Stimulated activated CD4-positive, alpha-beta T cell treated with anti-CD3 and anti-CD28 coated beads, Interleukin-2, amount 100 ng/mL, for 24 hours (primary cell): ENCODE measurements at regions not wholly inside any gene's neighbourhood (a gene's known extent, or its start where the extent isn't known, plus 50 kb on each side); places are given as distances from the start of the nearest gene placed in this dataset.
"Not testable (repeated sequence)": the region's sequence is repeated elsewhere in the genome, so short reads cannot be mapped to it uniquely, and the experiment has no call there.

Experiments used
- DNase-seq, 2 donors: peaks; one replicate each; pipeline ENCODE4 v3.0.0-alpha.2; 2020

- no peak for DNase-seq
Observed at GRCh38 chr9:93809204-93809940, 145.8 kb downstream of the BARX1 start.

DNA sequence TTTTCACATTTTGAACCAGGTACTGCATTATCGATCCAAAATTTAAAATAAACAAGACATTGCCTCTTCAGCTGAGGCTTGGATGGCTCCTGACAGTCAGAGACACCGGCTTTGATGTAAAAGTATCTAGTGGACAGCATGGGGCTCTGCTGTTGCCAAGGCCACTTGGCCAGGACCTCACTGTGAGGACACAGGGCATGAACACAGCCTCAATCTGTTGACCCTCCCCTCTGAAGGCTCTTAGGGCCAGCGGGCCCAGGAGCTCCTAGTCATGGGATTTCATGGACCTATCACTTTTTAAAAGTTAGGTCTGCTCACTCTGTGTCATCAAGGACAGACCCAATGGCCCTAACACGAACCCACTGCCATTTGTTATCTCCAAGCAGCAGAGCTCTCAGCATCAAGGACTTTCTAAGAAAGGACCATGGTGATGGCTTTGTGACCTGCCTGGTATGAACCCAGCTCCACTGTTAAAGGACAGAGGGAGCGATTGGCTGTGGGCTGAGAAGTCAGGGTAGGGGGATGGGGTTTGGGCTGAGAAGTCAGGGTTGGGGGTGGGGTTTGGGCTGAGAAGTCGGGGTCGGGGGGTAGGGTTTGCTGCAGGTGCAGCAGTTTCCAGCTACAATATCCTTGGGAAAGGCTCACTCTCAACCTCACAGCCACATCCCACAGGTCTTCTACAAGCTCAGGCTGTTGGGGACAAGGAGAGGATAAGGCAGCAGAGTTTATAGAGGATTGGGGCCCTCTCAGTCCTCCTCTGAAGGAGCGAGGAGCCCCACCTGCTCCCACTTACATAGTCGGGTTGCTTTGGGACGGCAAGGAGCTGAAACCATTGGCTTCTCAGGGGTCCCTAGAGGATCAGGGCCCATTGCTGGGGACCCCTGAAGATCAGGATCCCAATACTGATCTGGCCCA, 146.8 kb downstream of the BARX1 start:
- DNase-seq = no peak

DNA sequence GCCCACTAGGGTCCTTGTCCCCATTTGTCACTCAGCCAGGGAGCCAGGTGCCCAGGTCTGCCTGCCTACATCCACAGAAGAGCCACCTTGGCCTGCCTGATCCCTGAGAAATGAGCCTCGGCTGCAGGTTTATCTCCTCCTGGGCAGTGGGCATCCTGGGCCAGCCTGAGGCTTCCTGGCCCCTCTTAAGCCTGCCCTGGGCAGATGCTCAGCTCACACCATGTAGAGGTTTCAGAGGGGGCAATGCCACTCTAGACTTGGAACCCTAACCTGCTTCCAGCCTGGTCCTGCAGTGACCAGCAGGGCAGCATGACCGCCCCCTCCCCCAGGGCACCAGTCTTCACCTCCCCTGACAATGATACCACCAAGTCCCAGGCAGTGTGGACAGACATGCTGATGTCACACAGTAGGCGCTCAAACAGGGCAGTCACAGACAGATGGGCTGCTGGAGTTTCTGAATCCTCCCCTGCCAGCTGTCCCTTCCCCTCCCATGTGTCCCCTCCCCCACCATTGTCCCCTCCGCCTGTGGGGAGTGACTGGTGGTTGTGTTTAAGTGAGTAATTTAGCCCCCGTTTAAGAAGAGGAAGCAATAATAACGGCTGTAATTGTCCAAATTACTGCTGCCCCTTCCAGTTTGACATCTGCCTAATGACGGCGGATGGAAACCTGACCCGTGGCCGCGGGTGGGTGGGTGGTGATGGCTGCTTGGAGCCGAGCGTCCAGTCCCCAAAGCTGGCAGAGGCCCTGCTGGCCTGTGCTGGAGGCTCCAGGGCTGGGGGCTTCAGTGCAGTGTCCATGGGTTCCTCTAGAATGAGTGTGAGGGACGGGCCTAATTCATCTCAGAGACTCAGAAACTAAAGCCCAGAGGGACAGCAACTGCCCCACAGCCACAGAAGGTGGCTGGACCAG, 147.7 kb downstream of the BARX1 start:
- no peak for DNase-seq

DNA sequence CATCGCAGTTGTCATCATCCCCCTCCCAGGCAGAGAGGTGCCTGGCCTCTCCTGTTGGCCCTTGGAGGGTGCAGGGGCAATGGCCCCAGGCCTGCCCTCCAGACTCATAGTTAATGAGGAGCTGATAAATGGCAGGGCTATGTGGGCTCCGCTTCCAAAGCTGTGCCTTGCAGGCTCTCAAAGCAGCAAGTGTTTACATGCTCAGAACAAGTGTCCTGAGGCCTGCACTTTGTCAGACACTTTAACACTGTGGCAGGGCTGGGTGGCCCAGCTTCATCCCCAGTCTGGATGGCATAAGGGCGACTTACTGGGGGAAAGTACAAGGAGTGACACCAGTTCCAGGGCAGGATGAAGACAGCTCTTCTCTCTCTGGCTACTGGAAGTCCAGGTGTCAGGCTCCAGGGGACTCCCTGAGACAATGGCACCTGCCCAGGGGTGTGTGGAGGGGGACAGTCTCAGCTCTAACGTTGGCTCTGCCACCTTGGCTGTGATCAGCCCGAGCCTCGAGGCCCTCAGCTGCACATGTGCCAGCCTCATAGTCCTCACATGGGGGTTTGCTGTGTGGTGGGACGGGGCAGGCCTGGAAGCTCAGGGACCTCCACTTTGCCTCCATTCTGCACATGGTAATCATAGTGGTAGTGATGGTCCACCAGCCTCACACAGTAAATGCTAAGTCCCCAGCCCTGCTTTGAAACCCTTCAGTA, 153.4 kb downstream of the BARX1 start:
- DNase-seq = no peak

DNA sequence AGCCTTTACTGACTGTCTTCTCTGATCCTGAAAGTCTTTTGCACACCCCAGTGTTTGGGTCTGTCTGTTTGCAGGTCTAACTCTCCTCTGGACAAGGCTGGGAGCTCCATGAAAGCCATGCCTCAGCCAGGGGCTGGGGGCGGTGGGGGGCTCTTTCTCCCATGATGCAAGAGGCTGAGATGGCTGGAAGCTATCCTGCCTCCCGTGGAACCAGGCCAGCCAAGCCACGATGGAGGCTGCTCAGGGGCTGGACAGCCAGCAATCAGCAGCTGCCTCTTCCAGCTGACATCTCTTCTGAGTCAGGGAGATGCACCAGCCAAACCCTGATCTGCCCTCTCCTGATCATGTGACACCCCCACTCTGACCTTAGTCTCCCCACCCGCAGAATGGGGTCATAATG, 154.0 kb downstream of the BARX1 start:
- no peak for DNase-seq

DNA sequence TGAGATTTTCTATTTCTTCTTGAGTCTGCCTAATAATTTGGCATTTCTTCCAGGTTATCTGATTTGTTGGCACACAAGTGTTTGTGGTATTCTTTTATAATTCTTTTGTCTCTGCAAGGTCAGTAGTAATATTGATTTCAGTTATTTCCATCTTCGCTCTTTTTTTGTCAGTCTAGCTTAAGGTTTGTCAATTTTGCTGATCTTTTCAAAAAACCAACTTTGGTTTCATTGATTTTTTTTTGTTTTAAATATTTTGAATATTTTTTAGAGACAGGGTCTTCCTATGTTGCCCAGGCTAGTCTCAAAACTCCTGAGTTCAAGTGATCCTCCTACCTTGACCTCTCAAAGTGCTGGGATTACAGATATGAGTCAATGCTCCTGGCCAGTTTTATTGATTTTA, 162.8 kb downstream of the BARX1 start:
- DNase-seq = no peak

- DNase-seq = no peak
Observed at GRCh38 chr9:93786204-93786603, 169.0 kb downstream of the BARX1 start.

GRCh38 chr9:93776873-93777272, 178.3 kb downstream of the BARX1 start:
- DNase-seq = no peak

GRCh38 chr9:93776256-93776655, 178.9 kb downstream of the BARX1 start:
- DNase-seq = no peak

DNA sequence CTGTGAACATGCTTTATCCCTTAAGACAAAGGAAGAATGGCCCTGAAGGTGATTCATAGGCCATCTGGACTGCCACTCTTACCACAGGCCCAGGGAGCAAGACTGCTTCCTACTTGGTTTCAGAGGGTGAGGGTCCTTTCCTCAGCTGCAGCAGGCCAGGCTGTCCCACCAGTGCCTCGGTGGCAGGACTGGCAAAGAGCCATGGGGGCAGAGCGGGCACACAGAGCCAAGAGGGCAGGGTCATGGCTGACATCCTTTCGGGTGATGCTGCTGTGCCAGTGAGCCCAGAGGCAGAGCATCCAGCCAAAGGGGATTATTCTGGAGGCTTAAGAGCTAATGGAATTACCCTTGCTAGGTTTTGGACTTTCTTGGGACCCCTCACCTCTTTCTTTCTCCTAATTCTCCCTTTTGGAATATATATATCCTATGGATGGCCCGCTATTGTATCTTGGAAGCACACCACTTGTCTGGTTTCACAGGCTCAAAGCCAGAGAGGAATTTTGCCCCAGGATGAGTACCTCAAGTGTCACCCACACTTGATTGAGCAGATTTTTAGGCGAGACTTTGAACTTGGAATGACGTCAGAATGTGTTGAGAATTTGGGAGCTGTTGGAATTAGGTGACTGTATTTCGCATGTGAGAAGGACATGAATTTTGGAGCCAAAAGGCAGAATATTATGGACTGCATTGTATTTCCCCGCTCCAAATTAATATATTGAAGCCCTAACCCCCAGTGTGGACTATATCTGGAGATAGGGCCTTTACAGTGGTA, 180.6 kb downstream of the BARX1 start:
- DNase-seq = no peak

DNA sequence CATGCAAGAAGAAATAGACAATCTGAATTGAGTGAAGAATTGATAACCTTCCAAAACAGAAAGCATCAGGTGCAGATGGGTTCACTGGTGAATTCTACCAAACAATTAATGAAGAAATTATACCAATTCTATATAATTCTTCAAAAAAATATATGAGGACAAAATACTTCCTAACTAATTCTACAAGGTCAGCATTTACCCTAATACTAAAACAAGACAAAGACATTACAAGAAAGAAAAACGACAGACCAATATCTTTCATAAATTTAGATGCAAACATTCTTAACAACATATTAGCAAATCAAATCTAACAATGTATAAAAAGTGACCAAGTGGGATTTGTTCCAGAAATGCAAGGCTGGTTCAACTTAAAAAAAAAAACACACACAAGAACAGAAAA, 183.9 kb downstream of the BARX1 start:
- no peak for DNase-seq

GRCh38 chr9:93761822-93762221, 185.4 kb downstream of the PHF2 start:
- no peak for DNase-seq

GRCh38 chr9:93750045-93750444, 173.7 kb downstream of the PHF2 start:
- DNase-seq = no peak

DNA sequence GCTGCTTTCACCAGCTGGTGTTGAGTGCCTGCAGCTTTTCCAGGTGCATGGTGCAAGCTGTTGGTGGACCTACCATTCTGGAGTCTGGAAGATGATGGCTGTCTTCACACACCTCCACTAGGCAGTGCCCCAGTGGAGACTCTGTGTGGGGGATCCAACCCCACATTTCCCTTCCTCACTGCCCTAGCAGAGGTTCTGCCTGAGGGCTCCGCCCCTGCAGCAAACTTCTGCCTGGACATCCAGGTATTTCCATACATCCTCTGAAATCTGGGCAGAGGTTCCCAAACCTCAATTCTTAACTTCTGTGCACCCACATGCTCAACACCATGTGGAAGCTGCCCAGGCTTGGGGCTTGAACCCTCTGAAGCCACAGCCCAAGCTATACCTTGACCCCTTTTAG, 172.4 kb downstream of the PHF2 start:
- DNase-seq = not testable (repeated sequence)

DNA sequence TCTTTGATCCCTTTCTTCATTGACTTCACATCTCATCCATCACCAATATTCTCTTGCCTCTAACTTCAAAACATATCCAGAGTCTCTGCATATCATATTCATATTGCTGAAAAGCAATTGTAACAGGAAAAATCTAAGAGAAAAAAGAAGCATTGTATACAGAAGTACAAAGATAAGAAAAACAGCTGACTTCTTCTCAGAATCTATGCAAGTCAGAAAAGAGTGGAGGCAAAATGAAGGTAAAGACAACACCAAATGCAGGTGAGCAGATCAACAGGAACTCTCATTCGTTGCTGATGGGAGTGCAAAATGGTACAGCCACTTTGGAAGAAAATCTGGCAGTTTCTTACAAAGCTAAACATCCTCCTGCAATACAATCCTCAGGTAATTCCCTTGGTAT, 155.6 kb downstream of the PHF2 start:
- DNase-seq = no peak

GRCh38 chr9:93730648-93731047, 154.3 kb downstream of the PHF2 start:
- DNase-seq = no peak

- no peak for DNase-seq
Observed at GRCh38 chr9:93730217-93730616, 153.8 kb downstream of the PHF2 start.
